Skeletal muscle tissue (tissue), 3 donors: ENCODE measurements at regions not wholly inside any gene's neighbourhood (a gene's known extent, or its start where the extent isn't known, plus 50 kb on each side); places are given as distances from the start of the nearest gene placed in this dataset.

Source experiments
- H3K27ac ChIP-seq: one replicate; pipeline ENCODE4 v1.7.0; 2013; ENCODE audit warnings: mild to moderate bottlenecking, low read depth, low read length, inconsistent platforms
- H3K27me3 ChIP-seq, 3 donors: one replicate each; pipeline ENCODE4 v1.7.0; 2013; ENCODE audit warnings: low read length in 3 of 3; ENCODE audit not compliant: control insufficient read depth in 3 of 3, insufficient read depth in 3 of 3
- H3K36me3 ChIP-seq, 3 donors: one replicate each; pipeline ENCODE4 v1.7.0; 2013; ENCODE audit warnings: low read length in 3 of 3; ENCODE audit not compliant: control insufficient read depth in 3 of 3, insufficient read depth in 3 of 3
- H3K4me1 ChIP-seq, 3 donors: one replicate each; pipeline ENCODE4 v1.7.0; 2013; ENCODE audit warnings: low read length in 3 of 3, mild to moderate bottlenecking in 3 of 3; ENCODE audit not compliant: control insufficient read depth in 3 of 3, insufficient read depth in 3 of 3
- H3K4me3 ChIP-seq, 3 donors: one replicate each; pipeline ENCODE4 v1.7.0; 2013; ENCODE audit warnings: low read length in 3 of 3
- H3K9ac ChIP-seq, 3 donors: one replicate each; pipeline ENCODE4 v1.7.0; 2013; ENCODE audit warnings: low read length in 3 of 3, mild to moderate bottlenecking in 3 of 3, moderate library complexity in 2 of 3, low read depth in 1 of 3
- H3K9me3 ChIP-seq, 3 donors: one replicate each; pipeline ENCODE4 v1.7.0; 2013; ENCODE audit warnings: low read length in 3 of 3; ENCODE audit not compliant: control insufficient read depth in 3 of 3
- donor health status: Osteomylitis.

DNA sequence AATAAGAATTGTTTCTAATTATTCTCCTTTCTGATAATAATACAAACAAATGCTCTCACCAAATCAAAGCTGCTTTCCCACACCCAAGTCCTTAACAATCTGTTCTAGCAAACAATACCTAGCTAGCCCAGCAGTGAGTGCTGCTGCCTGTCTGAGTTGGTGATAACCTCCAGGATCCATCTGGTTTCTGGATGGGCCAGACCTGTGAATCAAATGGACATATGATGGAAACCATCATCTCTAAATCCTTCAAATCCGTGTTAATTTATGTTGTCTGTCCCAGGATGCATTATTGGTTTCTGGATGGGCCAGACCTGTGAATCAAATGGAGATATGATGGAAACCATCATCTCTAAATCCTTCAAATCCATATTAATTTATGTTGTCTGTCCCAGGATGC is 1230.0 kb downstream of the AMY1C start:
- H3K9ac ChIP-seq, result no peak overlapping the region
- no peaks in the 10 kb centered on the region for H3K4me1 ChIP-seq
- H3K27me3 ChIP-seq, result no peaks in the 10 kb centered on the region
- H3K4me3 ChIP-seq, result no peak overlapping the region
- no peaks in the 10 kb centered on the region for H3K36me3 ChIP-seq
- peaks cover 0 to 2% (median 0%) of the 10 kb centered on the region in 3 donors for H3K9me3 ChIP-seq
- no peak overlapping the region for H3K27ac ChIP-seq

DNA sequence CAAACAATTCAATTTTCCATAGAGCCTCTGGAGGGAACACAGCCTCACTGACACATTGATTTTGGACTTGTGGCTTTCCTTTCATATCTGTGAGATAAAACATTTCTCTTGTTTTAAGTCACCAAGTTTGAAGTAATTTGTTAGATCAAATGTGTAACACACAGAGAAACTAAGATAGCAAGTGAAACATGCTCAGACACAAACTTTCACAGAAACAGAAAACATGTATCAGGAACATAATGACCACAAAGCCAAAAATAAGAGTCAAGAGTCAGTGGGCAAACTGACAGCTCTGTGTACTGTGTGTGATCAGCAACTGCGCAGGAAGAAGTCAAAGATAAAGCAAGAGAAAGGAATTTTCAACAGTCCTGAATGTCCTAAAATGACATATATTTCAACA is 1237.5 kb downstream of the AMY1C start:
- Histone ChIP-seq H3K27ac (no peak overlapping the region), H3K9me3 (peaks cover 0 to 2% (median 0%) of the 10 kb centered on the region in 3 donors), H3K36me3 (no peaks in the 10 kb centered on the region), H3K27me3 (no peaks in the 10 kb centered on the region), H3K4me3 (no peak overlapping the region), H3K4me1 (no peaks in the 10 kb centered on the region), H3K9ac (no peak overlapping the region)

DNA sequence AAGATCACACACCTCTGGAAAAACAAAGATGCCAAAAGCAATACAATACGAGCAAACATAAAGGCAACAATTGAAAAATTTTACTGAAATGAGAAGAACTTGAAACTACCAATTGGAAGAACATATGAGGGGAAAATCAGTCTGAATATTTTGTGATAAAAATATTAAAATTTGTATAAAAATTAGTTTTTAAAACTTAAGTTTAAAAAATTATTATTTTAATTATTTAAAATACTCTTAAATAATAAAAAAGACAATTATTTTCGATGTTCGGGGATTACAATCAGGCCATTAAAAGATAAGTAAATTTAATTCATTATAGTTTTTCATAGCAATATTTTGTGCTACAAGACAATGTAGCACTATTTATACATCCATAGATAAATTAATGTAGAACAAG is 1239.3 kb downstream of the AMY1C start:
- H3K4me1 ChIP-seq, result no peaks in the 10 kb centered on the region
- no peaks in the 10 kb centered on the region for H3K27me3 ChIP-seq

DNA sequence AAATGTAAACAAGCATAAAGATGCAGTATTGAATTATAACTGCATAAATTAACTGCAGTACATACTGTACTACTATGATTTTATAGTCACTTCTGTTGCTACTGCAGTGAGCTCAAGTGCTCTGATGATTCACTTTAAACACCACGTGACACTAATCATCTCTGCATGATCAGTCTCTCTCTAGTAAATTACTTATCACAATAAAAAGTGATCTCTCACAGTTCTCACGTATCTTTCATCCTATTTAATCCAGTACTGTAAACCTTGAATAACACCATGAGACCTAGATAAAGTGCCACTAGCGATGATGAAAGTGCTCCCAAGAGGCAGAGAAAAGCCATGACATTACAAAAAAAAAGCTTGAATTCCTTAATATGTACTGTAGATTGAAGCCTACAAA is 1242.0 kb downstream of the AMY1C start:
- H3K9me3 ChIP-seq, result no peaks in the 10 kb centered on the region
- H3K4me1 ChIP-seq, result no peaks in the 10 kb centered on the region
- H3K4me3 ChIP-seq, result no peak overlapping the region

More for the DNA sequence above, 1239.3 kb downstream of the AMY1C start:
- no peak overlapping the region for H3K27ac ChIP-seq
- peaks cover 0 to under 1% (median 0%) of the 10 kb centered on the region in 3 donors for H3K9me3 ChIP-seq
- no peaks in the 10 kb centered on the region for H3K36me3 ChIP-seq
- no peak overlapping the region for H3K9ac ChIP-seq
- H3K4me3 ChIP-seq, result no peak overlapping the region

DNA sequence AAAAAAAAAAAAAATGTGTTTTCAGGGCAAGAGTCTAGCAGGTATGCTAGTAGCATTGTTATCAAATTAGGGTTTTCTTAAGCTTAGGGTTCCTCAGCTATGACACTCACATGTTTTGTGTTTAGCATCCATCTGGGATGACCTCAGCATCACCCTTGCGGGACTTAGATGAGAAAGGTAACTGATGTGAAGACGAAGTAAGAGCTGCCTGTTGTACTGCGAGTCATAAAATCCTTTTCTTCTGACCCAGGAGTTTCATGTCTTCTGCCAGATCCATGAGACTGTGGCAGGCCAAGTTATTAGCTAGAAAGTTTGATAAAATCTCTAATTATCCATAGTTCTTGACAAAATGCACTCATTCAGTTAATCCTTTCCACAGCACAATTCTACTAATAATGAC is 1251.1 kb downstream of the AMY1C start:
- no peaks in the 10 kb centered on the region for H3K27me3 ChIP-seq
- H3K9ac ChIP-seq, result no peak overlapping the region
- H3K4me3 ChIP-seq, result no peak overlapping the region
- H3K36me3 ChIP-seq, result no peaks in the 10 kb centered on the region
- no peaks in the 10 kb centered on the region for H3K4me1 ChIP-seq
- H3K27ac ChIP-seq, result no peak overlapping the region
- peaks cover 0 to 2% (median 0%) of the 10 kb centered on the region in 3 donors for H3K9me3 ChIP-seq

More for the DNA sequence above, 1242.0 kb downstream of the AMY1C start:
- Histone ChIP-seq H3K36me3 (no peaks in the 10 kb centered on the region), H3K27me3 (no peaks in the 10 kb centered on the region), H3K27ac (no peak overlapping the region), H3K9ac (no peak overlapping the region)

DNA sequence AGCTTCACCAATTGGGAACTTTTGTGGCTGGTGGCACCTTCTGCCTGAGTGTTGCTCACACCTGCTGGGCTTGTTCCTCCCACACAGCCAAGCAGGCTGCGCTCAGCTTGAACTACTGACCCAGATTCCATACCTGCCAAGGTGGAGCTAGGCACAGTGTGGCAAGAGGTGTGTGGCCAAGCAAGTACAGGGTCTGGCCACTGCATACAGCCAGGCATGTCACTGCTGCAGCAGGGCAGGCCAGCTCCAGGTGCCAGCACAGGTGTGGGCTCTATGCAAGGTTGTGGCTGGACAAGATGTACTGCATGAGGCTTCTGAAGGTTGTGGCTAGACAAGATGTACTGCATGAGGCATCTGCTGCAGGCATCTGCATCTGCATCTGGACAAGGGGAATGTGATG is 1254.8 kb downstream of the AMY1C start:
- H3K27ac ChIP-seq, result no peak overlapping the region

DNA sequence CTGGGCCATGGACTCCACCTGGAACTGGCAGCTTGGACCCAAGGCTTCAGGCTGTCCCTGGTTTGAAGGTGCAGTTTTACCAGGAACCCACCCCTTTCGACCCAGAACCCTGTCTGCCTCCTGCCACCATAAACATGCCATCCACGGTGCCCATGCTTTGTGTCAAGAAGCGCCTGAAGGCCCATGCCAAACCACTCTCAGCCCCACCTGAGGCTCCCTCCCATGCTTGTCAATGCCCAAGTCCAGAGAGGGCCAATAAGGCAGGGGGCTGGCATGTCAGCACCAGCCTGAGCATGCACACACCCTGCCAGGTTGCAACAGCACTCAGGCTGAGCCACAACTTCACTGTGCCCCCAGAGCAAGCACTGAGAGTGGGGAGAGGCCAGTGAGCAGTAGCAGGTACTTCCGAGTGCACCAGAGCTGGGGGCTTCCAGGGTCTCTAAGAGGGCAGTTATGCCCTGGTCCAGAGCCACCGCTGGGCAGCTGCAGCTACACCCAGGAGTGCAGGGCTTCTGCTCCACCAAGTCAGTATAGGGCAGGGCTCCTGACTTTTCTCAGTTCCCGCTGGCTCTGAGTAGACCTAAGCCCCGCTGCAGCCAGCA is 1256.0 kb downstream of the AMY1C start:
- Histone ChIP-seq H3K36me3 (no peaks in the 10 kb centered on the region), H3K27me3 (no peaks in the 10 kb centered on the region), H3K4me3 (no peak overlapping the region), H3K4me1 (no peaks in the 10 kb centered on the region), H3K9me3 (no peaks in the 10 kb centered on the region), H3K9ac (no peak overlapping the region), H3K27ac (no peak overlapping the region)

More for the DNA sequence above, 1254.8 kb downstream of the AMY1C start:
- Histone ChIP-seq H3K36me3 (no peaks in the 10 kb centered on the region), H3K27me3 (no peaks in the 10 kb centered on the region), H3K4me3 (no peak overlapping the region), H3K9ac (no peak overlapping the region), H3K9me3 (no peaks in the 10 kb centered on the region), H3K4me1 (no peaks in the 10 kb centered on the region)

DNA sequence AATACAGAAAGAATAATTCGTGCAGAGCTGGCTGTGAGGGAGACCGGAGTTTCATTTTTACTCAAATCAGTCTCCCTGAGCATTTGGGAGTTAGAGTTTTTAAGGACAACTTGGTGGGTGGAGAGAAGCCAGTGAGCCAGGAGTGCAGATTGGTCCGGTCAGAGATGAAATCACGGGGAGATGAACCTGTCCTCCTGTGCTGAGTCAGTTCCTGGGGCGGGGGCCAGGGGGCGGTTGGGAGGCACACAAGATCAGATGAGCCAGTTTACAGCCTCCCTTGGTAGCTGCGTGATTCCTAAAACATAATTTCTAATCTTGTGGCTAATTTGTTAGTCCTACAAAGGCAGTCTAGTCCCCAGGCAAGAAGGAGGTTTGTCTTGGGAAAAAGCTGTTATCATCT is 1267.9 kb downstream of the AMY1C start:
- no peaks in the 10 kb centered on the region for H3K36me3 ChIP-seq
- H3K27ac ChIP-seq, result no peak overlapping the region
- H3K27me3 ChIP-seq, result no peaks in the 10 kb centered on the region
- no peak overlapping the region for H3K4me3 ChIP-seq
- H3K4me1 ChIP-seq, result no peaks in the 10 kb centered on the region
- H3K9ac ChIP-seq, result no peak overlapping the region
- H3K9me3 ChIP-seq, result no peaks in the 10 kb centered on the region

DNA sequence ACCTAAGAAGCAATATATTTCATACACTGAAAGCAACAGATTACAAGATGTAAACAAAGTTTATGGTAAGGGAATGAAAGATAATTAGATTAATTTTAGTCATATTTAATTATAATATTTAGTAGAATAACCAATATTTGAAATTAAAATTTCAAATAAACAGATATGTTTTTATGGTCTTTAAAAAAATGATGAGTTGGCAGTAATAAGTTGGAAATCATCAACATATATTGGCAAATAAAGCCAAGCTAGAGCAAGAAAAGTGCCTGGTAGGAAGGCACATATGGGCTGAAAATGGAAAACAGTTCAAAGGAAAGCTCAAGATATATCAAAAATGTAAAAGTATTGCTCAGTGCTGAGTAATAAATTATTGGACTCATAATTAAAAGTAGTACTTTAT is 1274.0 kb downstream of the AMY1C start:
- H3K4me1 ChIP-seq, result no peaks in the 10 kb centered on the region
- H3K36me3 ChIP-seq, result no peaks in the 10 kb centered on the region
- H3K27me3 ChIP-seq, result no peaks in the 10 kb centered on the region
- H3K4me3 ChIP-seq, result no peak overlapping the region
- no peak overlapping the region for H3K9ac ChIP-seq
- H3K9me3 ChIP-seq, result no peaks in the 10 kb centered on the region
- H3K27ac ChIP-seq, result no peak overlapping the region

DNA sequence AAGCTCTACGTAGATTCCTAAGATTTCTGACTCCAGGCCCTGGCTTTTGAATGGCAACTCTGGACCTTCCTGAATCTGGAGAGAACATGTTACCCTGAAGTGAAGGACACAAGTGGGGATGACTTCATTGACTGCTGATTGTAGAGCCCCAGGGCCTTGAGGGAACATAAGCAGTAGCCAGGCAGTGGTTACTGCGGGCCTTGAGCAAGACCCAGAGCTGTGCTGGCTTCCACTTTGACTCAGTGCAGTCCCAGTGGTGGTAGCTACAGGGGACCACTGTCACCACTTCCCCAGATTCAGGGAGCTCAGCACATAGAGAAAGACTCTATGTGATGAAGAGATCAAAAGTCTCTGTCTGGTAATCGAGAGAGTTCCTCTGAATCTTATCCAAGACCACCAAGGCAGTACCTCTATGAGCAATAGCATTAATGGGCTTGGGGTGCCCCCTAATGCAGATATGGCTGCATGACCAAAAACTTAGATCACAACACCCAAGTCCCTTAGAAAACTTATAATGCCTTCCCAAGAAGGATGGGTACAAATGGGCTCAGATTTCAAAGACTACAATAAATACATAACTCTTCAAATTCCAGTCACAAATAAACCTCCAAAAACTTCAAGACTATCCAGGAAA is 1278.3 kb downstream of the AMY1C start:
- H3K27me3 ChIP-seq, result no peaks in the 10 kb centered on the region
- no peaks in the 10 kb centered on the region for H3K36me3 ChIP-seq
- H3K9ac ChIP-seq, result no peak overlapping the region
- no peak overlapping the region for H3K4me3 ChIP-seq
- no peaks in the 10 kb centered on the region for H3K4me1 ChIP-seq
- H3K27ac ChIP-seq, result no peak overlapping the region
- H3K9me3 ChIP-seq, result no peaks in the 10 kb centered on the region
